Heart left ventricle (tissue), 13 donors: ENCODE measurements at regions not wholly inside any gene's neighbourhood (a gene's known extent, or its start where the extent isn't known, plus 50 kb on each side); places are given as distances from the start of the nearest gene placed in this dataset.

Experiments
- CTCF ChIP-seq, 12 donors: fragments of 200-600 bp; sonication (generic) in 4 of 12; IDR thresholded peaks; one replicate each; pipeline versions ENCODE4 v1.5.0 to v1.8.0; 2018 to 2022; ENCODE audit warnings: antibody characterized with exemption in 12 of 12, mild to moderate bottlenecking in 5 of 12
- POLR2A ChIP-seq, 2 donors: fragments of 450-650 bp; IDR thresholded peaks; one replicate each; pipeline ENCODE4 v1.6.1; 2017; ENCODE audit warnings: antibody characterized with exemption in 2 of 2, mild to moderate bottlenecking in 2 of 2, moderate library complexity in 2 of 2
- donor health status: ischemic (EF 13 %, LVEDD 7.1; RV severe dilation, severe dysfunction).
- donor health status: DM: no; HTN: yes; CAD: no.
- donor health status: DM: no; HTN: no; CAD: no.
- donor health status: ischemic (EF 25% LVEDD 6.9; RV normal size, moderate dysfunction).
- donor health status: ischemic (EF 25% LVEDD 5.7; RV mildly dilated, moderate dysfunction).
- donor health status: ischemic (EF 35%, LVEDD 5.7; RV mildly dilated, moderate dysfunction).
- donor health status: nonischemic (EF 11% LVEDD 7.7; RV severe dilation, severe dysfunction).
- donor health status: DM: yes; HTN: yes; CAD: no.
- donor health status: PGD.
- donor health status: ischemic (EF 29% LVEDD 5.4; RV normal size, mild dysfunction).
- donor health status: nonischemic (EF 23%, LVEDD 6.1; RV moderate dilation, normal function).

- TF ChIP-seq CTCF (IDR thresholded peaks at IDR 0.05) (no peak), POLR2A (IDR thresholded peaks at IDR 0.05) (no peak)
These were observed 405.5 kb downstream of the TBC1D4 start for GRCh38 chr13:75076476-75076875.
